Neural progenitor cell (in vitro differentiated cells): ENCODE measurements at regions not wholly inside any gene's neighbourhood (a gene's known extent, or its start where the extent isn't known, plus 50 kb on each side); places are given as distances from the start of the nearest gene placed in this dataset.

ENCODE experiments used
- EZH2 ChIP-seq: fragments of 200-600 bp; sonication (generic); IDR thresholded peaks from 2 replicates; pipeline ENCODE4 v1.6.1; 2017; ENCODE audit warnings: antibody characterized with exemption, mild to moderate bottlenecking, moderate library complexity
- EZH2phosphoT487 ChIP-seq: fragments of 200-600 bp; sonication (generic); IDR thresholded peaks from 2 replicates; pipeline ENCODE4 v1.6.1; 2017; ENCODE audit warnings: antibody characterized with exemption
- TF ChIP-seq, protein P1 (sequence below): fragments of 200-600 bp; sonication (generic); IDR thresholded peaks from 2 replicates; pipeline ENCODE4 v1.5.1; 2017; ENCODE audit warnings: antibody characterized with exemption, mild to moderate bottlenecking

- TF ChIP-seq, protein P1, sequence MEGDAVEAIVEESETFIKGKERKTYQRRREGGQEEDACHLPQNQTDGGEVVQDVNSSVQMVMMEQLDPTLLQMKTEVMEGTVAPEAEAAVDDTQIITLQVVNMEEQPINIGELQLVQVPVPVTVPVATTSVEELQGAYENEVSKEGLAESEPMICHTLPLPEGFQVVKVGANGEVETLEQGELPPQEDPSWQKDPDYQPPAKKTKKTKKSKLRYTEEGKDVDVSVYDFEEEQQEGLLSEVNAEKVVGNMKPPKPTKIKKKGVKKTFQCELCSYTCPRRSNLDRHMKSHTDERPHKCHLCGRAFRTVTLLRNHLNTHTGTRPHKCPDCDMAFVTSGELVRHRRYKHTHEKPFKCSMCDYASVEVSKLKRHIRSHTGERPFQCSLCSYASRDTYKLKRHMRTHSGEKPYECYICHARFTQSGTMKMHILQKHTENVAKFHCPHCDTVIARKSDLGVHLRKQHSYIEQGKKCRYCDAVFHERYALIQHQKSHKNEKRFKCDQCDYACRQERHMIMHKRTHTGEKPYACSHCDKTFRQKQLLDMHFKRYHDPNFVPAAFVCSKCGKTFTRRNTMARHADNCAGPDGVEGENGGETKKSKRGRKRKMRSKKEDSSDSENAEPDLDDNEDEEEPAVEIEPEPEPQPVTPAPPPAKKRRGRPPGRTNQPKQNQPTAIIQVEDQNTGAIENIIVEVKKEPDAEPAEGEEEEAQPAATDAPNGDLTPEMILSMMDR = no peak
- no peak for TF ChIP-seq EZH2
- TF ChIP-seq EZH2phosphoT487 = no peak
These were observed 267.3 kb upstream of the PDE3A start for GRCh38 chr12:20101046-20101445.
